CD4-positive, CD25-positive, alpha-beta regulatory T cell (primary cell): ENCODE measurements at regions not wholly inside any gene's neighbourhood (a gene's known extent, or its start where the extent isn't known, plus 50 kb on each side); places are given as distances from the start of the nearest gene placed in this dataset.

Experiments
- ATAC-seq, 2 donors: fragments of 150-1000 bp; cut with Tn5 transposase; one replicate each; pipeline ENCODE4 v1.10.0; 2021; ENCODE audit warnings: low read depth in 2 of 2, moderate number of reproducible peaks in 2 of 2, moderate library complexity in 1 of 2
- DNase-seq, 3 donors: peaks; one replicate each; pipeline versions ENCODE4 v3.0.0 to v3.0.0-alpha.2; 2012 to 2022; ENCODE audit warnings: mixed read lengths in 1 of 3
- H3K27ac ChIP-seq: one replicate; pipeline ENCODE4 v1.7.0; 2013; ENCODE audit warnings: mild to moderate bottlenecking, low read length; ENCODE audit not compliant: insufficient read depth, poor library complexity, severe bottlenecking
- H3K27me3 ChIP-seq: one replicate; pipeline ENCODE4 v1.7.0; 2013; ENCODE audit warnings: low read length; ENCODE audit not compliant: control insufficient read depth, insufficient read depth
- H3K36me3 ChIP-seq: one replicate; pipeline ENCODE4 v1.7.0; 2013; ENCODE audit warnings: mild to moderate bottlenecking, low read length, moderate library complexity; ENCODE audit not compliant: control insufficient read depth, insufficient read depth
- H3K4me1 ChIP-seq: 2 replicates; pipeline ENCODE4 v1.7.0; 2013; ENCODE audit warnings: mild to moderate bottlenecking, low read length; ENCODE audit not compliant: insufficient read depth, control insufficient read depth, poor library complexity, severe bottlenecking
- H3K4me3 ChIP-seq: one replicate; pipeline ENCODE4 v1.7.0; 2013; ENCODE audit warnings: low read depth, mild to moderate bottlenecking, low read length, moderate library complexity
- H3K9me3 ChIP-seq, 2 experiments: 1 replicate in 1 of 2; 2 replicates in 1 of 2; pipeline ENCODE4 v1.7.0; 2013; ENCODE audit warnings: low read length in 2 of 2, mild to moderate bottlenecking in 1 of 2, moderate library complexity in 1 of 2; ENCODE audit not compliant: control insufficient read depth in 2 of 2
- H3K27ac Mint-ChIP-seq, 3 donors: one replicate each; pipeline ENCODE4 v1.8.0; 2020 to 2022; ENCODE audit warnings: mild to moderate bottlenecking in 3 of 3, mixed read lengths in 3 of 3, moderate library complexity in 2 of 3
- H3K27me3 Mint-ChIP-seq: one replicate; pipeline ENCODE4 v1.8.0; 2022; ENCODE audit warnings: mild to moderate bottlenecking, mixed read lengths
- H3K36me3 Mint-ChIP-seq: one replicate; pipeline ENCODE4 v1.8.0; 2020; ENCODE audit warnings: mixed read lengths
- H3K4me1 Mint-ChIP-seq, 4 donors: one replicate each; pipeline ENCODE4 v1.8.0; 2020 to 2022; ENCODE audit warnings: mixed read lengths in 4 of 4, mild to moderate bottlenecking in 1 of 4
- H3K4me3 Mint-ChIP-seq, 4 donors: one replicate each; pipeline ENCODE4 v1.8.0; 2020 to 2022; ENCODE audit warnings: mild to moderate bottlenecking in 4 of 4, mixed read lengths in 4 of 4, moderate library complexity in 3 of 4
- H3K9me3 Mint-ChIP-seq, 7 donors: one replicate each; pipeline ENCODE4 v1.8.0; 2020 to 2022; ENCODE audit warnings: mixed read lengths in 7 of 7, mild to moderate bottlenecking in 3 of 7, moderate library complexity in 2 of 7

DNA sequence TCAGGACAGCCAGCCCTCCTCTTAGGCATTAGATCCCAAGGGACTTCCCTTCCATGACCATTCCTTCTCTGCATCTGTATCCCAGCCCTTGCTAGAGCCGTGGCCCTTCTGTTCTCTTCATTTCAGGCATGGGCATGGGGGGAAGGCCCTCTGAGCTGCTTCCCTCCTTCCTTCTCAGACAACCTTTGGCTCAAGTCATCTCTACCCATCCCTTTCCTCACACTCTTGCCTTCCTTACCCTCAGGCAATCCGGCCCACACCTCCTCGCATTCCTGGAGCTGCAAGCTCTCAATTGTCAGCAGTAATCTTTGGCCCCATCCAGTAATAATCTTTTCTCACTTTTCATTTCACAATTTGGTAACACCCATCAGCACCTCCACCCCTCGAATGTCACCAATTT, 426.9 kb upstream of the JARID2 start:
- ATAC-seq = no peak
- Histone ChIP-seq H3K4me3 (no peak overlapping the region), H3K27ac (no peak overlapping the region), H3K9me3 (no peaks in the 10 kb centered on the region), H3K4me1 (no peaks in the 10 kb centered on the region), H3K36me3 (no peaks in the 10 kb centered on the region), H3K27me3 (no peaks in the 10 kb centered on the region)
- DNase-seq = no peak
- Mint-ChIP-seq H3K4me3 (no peak overlapping the region), H3K9me3 (no peaks in the 10 kb centered on the region), H3K4me1 (no peaks in the 10 kb centered on the region), H3K27me3 (no peaks in the 10 kb centered on the region), H3K36me3 (no peaks in the 10 kb centered on the region), H3K27ac (no peak overlapping the region)

DNA sequence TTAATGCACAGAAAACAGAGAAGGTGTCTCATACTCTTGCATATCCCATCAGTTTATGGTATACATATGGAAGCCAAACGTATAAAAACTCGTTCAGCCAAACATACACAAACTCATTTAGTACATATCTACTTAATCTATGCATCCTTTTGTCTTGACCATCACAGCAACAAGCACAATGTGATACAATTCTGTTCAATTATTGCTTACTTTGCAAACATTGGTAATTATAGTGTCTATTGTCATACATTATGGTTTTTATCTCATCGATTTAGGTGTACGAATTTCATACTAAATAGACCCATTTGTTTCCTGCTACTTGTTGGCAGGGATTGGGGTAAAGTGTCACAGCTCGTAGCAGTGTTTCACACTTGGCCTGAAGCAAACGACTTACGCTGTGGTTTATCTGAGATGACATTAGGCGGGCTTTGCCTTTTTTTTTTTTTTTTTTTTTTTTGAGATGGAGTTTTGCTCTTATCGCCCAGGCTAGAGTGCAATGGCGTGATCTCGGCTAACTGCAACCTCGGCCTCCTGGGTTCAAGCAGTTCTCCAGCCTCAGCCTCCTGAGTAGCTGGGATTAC, 425.9 kb upstream of the JARID2 start:
- DNase-seq (no peak), ATAC-seq (no peak)
- no peaks in the 10 kb centered on the region for H3K27me3 ChIP-seq
- H3K4me1 ChIP-seq = no peaks in the 10 kb centered on the region
- peaks cover 4% of the 10 kb centered on the region for H3K27me3 Mint-ChIP-seq
- H3K4me1 Mint-ChIP-seq = no peaks in the 10 kb centered on the region
- no peaks in the 10 kb centered on the region for H3K36me3 Mint-ChIP-seq
- H3K36me3 ChIP-seq = no peaks in the 10 kb centered on the region
- no peaks in the 10 kb centered on the region for H3K9me3 ChIP-seq
- no peak overlapping the region for H3K27ac Mint-ChIP-seq
- H3K9me3 Mint-ChIP-seq = no peaks in the 10 kb centered on the region
- no peak overlapping the region for H3K4me3 Mint-ChIP-seq
- no peak overlapping the region for H3K27ac ChIP-seq
- no peak overlapping the region for H3K4me3 ChIP-seq

DNA sequence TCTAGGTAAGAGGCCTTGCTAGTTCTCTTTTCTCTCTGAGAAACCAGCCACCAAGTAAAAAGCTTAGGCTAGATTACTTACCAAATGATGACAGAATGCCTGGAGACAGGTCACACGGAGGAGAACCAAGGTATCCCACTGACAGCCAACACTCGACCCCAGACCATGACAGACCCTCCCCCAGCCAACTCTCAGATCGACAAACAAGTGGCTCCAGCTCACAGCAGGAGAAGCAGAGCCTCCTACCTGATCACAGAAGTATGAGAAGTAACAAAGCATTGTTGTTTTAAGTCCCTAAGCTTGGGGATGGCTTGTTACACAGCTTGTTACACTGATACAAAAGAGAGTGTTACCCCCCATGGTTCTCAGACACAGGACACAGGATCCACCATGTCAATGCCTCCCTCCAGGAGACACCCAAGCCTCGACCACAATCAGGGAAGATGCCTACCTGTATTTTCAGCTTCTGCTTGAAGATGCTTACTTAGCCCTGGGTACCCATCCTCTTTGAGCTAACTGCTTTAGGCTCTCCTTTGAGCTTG, 423.8 kb upstream of the JARID2 start:
- H3K4me3 Mint-ChIP-seq = no peak overlapping the region

DNA sequence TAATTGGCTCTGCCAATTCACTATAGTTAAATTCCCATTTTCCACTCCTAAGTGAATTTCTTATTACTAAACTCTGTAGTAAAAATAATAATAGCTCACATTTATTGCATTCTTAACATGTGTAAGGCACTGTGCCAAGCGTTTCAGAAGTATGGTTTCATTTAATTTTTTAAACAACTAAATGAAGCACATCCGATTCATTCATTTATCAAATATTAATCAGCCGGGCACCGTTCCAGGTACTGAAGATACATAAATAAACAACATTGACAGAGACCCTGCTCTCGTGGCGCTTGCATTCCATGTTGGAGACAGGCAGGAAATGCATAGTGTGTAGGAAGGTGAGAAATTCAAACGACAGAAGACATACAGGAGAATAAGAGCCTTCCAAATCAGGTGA, 423.2 kb upstream of the JARID2 start:
- DNase-seq (no peak), ATAC-seq (no peak)
- H3K36me3 Mint-ChIP-seq = no peaks in the 10 kb centered on the region
- no peak overlapping the region for H3K4me3 ChIP-seq
- H3K27ac ChIP-seq = no peak overlapping the region
- H3K9me3 ChIP-seq = no peaks in the 10 kb centered on the region
- no peaks in the 10 kb centered on the region for H3K4me1 Mint-ChIP-seq
- H3K27me3 ChIP-seq = no peaks in the 10 kb centered on the region
- peaks cover 16% of the 10 kb centered on the region for H3K27me3 Mint-ChIP-seq
- H3K4me3 Mint-ChIP-seq = no peak overlapping the region
- H3K27ac Mint-ChIP-seq = no peak overlapping the region
- no peaks in the 10 kb centered on the region for H3K4me1 ChIP-seq
- no peaks in the 10 kb centered on the region for H3K9me3 Mint-ChIP-seq
- no peaks in the 10 kb centered on the region for H3K36me3 ChIP-seq

More for the DNA sequence above, 423.8 kb upstream of the JARID2 start:
- peaks cover 16% of the 10 kb centered on the region for H3K27me3 Mint-ChIP-seq
- H3K36me3 Mint-ChIP-seq = no peaks in the 10 kb centered on the region
- H3K9me3 ChIP-seq = no peaks in the 10 kb centered on the region
- H3K27ac Mint-ChIP-seq = no peak overlapping the region
- no peaks in the 10 kb centered on the region for H3K27me3 ChIP-seq
- H3K4me1 ChIP-seq = no peaks in the 10 kb centered on the region
- no peaks in the 10 kb centered on the region for H3K9me3 Mint-ChIP-seq
- no peak overlapping the region for H3K27ac ChIP-seq
- no peaks in the 10 kb centered on the region for H3K36me3 ChIP-seq
- DNase-seq = no peak
- H3K4me3 ChIP-seq = no peak overlapping the region
- no peaks in the 10 kb centered on the region for H3K4me1 Mint-ChIP-seq
- no peak for ATAC-seq

DNA sequence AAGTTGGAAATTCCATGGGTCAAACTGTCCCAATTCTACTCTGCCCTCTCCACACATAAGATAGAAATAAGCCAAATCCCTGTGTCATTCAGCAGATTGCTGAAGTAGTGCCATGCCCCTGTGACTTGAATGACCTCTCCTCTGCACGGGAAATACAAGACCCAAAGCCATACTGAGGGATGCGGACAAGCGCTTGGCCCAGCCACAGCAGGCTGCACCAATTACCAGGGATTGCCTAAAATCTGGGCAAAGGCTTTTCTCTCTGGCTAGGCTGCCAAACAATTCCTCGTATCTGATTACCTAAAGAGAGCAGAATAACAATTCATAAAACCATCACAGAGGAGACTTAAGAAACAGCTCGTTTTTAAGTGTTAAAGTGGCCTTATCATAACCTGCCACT, 421.8 kb upstream of the JARID2 start:
- Histone ChIP-seq H3K27me3 (no peaks in the 10 kb centered on the region), H3K4me1 (no peaks in the 10 kb centered on the region), H3K9me3 (no peaks in the 10 kb centered on the region), H3K27ac (no peak overlapping the region), H3K36me3 (no peaks in the 10 kb centered on the region), H3K4me3 (no peak overlapping the region)
- H3K27me3 Mint-ChIP-seq = peaks cover 18% of the 10 kb centered on the region
- H3K4me1 Mint-ChIP-seq = no peaks in the 10 kb centered on the region
- ATAC-seq (no peak), DNase-seq (no peak)
- no peak overlapping the region for H3K4me3 Mint-ChIP-seq
- H3K9me3 Mint-ChIP-seq = no peaks in the 10 kb centered on the region
- no peak overlapping the region for H3K27ac Mint-ChIP-seq
- no peaks in the 10 kb centered on the region for H3K36me3 Mint-ChIP-seq

DNA sequence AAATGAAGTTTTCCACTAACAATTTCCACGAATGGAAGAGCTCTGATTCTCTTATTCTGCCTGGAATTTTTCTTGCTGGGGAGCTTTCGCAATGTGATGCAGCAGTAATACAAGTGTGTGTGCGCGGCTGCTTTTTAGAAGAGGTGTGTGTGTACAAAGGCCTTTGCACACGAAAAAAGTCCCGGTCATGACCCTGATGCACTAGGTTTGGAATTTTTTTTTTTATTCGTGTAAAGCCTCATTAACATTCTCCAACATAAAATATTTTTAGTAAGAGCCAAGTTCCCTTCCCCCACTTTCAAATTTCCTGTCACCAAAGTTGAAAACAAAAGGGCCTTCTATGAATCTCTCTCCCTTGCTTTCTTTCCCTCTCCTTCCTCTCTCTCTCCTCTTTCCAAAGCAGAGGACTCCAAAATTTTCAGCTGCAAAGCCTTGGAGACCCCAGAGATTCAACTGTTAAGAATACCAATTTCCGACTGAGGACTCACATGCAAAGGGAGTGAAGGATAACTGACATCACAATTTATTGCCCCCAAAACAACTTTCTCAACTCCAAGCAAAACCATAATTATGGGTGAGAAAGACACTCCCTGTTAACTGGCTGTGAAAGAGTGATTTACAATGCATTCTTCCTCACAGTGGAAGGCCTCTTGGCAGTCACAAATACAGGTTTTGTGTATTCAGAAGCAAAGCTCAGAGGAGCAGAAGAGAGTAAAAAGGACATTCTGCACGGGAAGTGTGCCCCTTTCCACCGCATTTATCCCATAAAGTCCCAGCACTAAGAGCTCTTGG, 421.2 kb upstream of the JARID2 start:
- Histone ChIP-seq H3K36me3 (no peaks in the 10 kb centered on the region), H3K4me1 (no peaks in the 10 kb centered on the region), H3K4me3 (no peak overlapping the region), H3K27me3 (no peaks in the 10 kb centered on the region), H3K9me3 (no peaks in the 10 kb centered on the region), H3K27ac (no peak overlapping the region)
- Mint-ChIP-seq H3K4me3 (no peak overlapping the region), H3K27ac (no peak overlapping the region), H3K27me3 (peaks cover 21% of the 10 kb centered on the region), H3K9me3 (no peaks in the 10 kb centered on the region), H3K4me1 (no peaks in the 10 kb centered on the region), H3K36me3 (no peaks in the 10 kb centered on the region)
- ATAC-seq = no peak
- DNase-seq = no peak

DNA sequence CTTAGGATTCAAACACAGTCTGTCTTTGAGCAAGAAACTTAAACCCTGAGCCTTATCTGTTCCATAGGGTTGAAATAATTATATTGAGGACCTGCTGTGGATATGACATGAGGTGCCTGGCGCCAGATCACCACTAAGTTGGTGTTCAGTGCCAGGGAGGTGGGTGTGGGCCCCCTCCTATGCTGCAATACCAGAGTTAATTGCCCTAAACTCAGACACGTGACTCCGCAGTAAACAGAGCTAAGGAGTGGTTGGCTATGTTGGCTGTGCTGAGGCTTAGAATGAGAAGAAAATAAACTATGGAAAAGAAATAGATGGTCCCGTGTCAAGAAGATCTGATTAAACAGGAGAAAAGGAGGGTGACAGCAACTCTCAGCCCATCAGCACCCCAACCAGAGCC, 419.4 kb upstream of the JARID2 start:
- no peaks in the 10 kb centered on the region for H3K36me3 ChIP-seq
- H3K4me3 Mint-ChIP-seq = no peak overlapping the region
- no peaks in the 10 kb centered on the region for H3K4me1 Mint-ChIP-seq
- H3K9me3 ChIP-seq = no peaks in the 10 kb centered on the region
- no peak for DNase-seq
- H3K9me3 Mint-ChIP-seq = no peaks in the 10 kb centered on the region
- H3K27me3 ChIP-seq = no peaks in the 10 kb centered on the region
- peaks cover 21% of the 10 kb centered on the region for H3K27me3 Mint-ChIP-seq
- H3K27ac ChIP-seq = no peak overlapping the region
- no peak for ATAC-seq
- no peak overlapping the region for H3K4me3 ChIP-seq
- H3K4me1 ChIP-seq = no peaks in the 10 kb centered on the region
- no peak overlapping the region for H3K27ac Mint-ChIP-seq
- no peaks in the 10 kb centered on the region for H3K36me3 Mint-ChIP-seq

DNA sequence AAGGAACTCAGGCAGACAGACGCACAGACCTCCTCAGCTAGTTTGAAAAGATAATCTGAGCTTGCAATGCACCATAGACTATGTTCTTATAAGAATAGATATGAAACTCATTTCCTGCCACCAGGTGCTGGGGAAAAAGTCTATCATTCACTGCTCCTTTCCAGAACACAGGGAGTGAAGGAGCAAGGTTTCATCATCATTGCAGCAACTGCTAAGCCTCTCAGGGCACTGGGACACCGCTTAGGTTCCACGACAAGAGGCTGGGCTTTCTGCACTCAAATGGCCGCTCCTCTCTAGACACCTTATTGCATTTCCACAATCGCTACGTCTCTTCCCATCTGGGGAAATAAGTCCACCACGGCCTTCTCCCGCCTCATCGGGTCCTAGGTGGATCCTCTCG, 418.5 kb upstream of the JARID2 start:
- no peaks in the 10 kb centered on the region for H3K36me3 ChIP-seq
- Mint-ChIP-seq H3K27ac (no peak overlapping the region), H3K27me3 (peaks cover 22% of the 10 kb centered on the region), H3K36me3 (no peaks in the 10 kb centered on the region), H3K4me1 (no peaks in the 10 kb centered on the region), H3K4me3 (no peak overlapping the region), H3K9me3 (no peaks in the 10 kb centered on the region)
- H3K9me3 ChIP-seq = no peaks in the 10 kb centered on the region
- H3K27me3 ChIP-seq = no peaks in the 10 kb centered on the region
- H3K4me3 ChIP-seq = no peak overlapping the region
- H3K4me1 ChIP-seq = no peaks in the 10 kb centered on the region
- H3K27ac ChIP-seq = no peak overlapping the region
- ATAC-seq = no peak
- DNase-seq = no peak
